HG03571 (cell line): ENCODE measurements at regions not wholly inside any gene's neighbourhood (a gene's known extent, or its start where the extent isn't known, plus 50 kb on each side); places are given as distances from the start of the nearest gene placed in this dataset.
"Not testable (repeated sequence)": the region's sequence is repeated elsewhere in the genome, so short reads cannot be mapped to it uniquely, and the experiment has no call there.

Experiments
- ATAC-seq: cut with Tn5 transposase; IDR thresholded peaks from one replicate; pipeline ENCODE4 v1.9.1; 2021; ENCODE audit not compliant: unreplicated experiment

DNA sequence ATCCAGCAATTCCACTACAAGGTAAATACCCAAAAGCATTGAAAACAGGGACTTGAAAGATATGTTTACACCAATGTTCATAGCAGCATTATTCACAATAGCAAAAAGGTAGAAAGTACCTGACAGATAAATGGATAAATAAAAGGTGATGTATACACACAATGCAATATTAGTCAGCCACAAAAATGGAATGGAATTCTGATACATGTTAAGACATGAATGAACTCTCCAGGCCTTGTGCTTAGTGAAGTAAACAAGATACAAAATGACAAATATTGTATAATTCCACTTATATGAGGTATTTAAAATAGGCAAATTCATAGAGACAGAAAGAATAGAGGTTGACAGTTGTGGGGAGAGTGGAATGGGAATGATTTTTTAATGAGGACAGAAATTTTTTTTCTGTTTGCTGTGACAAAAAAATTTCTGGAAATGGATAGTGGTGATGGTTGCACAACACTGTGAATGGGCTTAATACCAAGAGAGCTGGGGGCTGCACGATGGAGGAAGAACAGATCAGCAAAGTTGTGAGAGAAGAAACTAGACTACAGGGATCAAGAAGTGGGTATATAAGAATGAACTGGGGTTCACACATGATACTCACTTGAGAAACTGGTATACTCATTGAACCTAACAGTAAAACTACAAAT is 137.2 kb downstream of the MZT1 start:
- ATAC-seq: no peak

DNA sequence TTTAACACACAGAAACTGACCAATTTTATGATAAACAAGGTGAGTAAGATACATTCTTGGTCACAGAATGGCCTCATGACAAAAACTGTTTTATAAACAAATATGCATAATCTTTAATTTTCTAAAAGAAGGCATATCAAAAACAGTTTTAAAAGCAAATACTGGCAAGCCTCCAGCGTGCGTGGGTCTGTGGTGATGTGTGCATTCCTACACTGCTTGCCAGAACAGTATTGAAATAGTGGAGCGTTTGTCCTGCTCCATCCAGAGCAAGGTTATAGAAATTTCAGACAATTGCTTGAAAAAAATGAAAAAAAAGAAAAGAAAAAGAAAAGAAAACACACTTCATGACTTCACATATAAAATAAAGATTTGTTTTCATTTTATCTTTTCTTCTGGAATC is 140.9 kb downstream of the MZT1 start:
- no peak for ATAC-seq

DNA sequence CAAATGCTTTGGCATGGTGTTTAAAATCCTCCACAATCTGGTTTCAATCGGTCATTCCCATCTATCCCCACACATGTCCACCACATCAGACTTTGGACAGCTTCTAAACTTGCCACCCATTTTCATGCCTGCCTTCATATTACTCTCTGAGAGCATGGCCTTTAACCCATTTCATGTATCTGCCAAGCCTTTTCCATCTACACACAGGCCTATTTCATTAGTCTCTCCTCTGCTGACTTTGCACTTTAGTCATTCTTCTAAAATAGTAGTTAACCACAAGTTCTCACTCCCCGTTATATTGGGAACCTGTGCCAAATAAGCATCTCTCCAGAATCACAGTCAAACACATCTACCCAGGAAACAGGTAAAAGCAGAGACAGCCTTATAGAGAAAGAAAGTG is 142.2 kb downstream of the MZT1 start:
- ATAC-seq: no peak

DNA sequence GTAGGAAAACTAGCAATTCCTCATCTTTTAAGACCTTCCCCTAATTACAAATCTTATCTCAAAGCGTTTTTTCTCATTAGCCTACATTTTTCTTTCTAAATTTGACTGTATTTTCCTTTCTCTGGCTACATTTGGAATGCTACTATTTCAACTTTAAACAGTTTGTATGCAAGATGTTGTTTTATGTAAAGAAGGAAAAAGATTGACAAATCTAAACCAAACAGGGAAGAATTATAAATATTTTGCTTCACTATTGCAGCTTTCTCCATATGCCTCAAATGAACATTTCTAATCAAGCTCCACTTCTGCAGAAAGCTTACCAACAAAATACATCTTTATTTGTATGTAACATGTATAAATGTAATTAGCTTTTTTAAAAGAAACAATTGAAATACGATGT is 156.2 kb downstream of the MZT1 start:
- no peak for ATAC-seq

DNA sequence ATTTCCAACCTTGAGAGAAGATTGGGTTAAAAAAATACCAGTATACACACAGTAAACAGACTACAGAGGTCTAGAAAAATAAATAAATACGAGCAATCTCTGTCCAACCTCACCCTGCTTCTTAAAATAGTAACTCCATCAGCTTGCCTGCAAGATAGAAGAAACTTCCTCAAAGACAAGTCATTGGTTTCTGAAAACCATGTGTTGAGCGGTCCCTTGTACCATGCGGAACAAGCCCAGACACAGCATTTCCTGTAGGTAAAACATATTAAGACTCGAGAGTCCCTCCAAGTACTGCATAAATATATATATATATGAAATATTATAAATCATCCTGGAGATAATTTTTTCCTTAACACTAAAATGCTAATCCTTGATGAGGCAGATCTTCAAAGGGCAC is 157.4 kb downstream of the MZT1 start:
- no peak for ATAC-seq

DNA sequence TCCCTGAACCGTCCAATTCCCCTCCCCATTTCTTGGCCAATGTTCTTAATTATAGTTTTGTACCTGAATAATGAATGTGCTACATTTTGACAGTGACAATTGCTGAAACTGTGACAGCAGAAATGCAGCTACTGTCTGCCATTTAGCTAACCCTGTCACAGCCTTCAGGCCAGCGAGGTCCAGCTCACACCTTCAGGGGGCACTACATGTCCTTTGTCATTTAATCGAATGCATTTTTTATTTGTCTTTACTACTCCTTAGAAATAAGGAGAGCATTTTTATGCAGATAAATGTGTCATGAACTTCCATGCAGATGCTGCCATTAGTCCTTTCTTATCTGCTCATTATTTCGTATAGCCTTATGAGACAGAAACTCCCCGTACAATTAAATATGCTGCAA is 159.9 kb downstream of the MZT1 start:
- no peak for ATAC-seq

DNA sequence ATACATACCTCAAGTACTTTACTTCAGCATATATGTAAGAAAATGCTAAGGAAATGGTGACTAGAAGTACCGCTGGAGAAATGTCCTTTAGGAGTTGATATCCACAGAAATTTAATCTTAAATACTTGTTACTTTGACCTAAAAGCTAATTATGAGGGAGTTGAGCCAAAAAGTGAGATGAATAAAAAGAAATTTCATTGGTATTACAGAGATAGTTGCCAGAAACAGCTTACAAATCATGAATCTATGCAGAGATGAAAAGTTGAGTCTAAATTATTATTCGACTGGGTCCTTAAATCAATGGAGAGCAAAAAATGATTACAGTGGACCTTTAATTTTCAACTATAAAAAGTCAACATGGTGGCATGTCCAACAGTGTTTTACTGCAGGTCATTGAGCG is 160.9 kb downstream of the MZT1 start:
- no peak for ATAC-seq

DNA sequence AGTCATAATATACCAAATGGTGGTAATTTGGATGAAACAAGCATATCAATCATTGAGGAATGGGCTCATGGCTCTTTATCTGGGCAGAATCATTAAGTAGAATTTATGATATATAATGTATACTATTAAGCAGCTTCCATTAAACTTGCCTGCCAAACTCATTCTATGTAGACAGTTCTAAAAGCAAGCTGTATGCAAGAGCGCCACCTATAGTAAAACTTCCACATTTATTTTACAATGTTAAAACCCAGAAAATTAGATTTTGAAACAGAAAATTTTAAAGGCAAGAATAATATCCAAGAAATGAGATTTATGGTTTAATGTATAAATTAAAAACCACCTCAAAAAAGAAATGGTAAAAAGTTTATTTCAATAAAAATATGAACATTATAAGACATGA is 161.5 kb downstream of the MZT1 start:
- no peak for ATAC-seq

DNA sequence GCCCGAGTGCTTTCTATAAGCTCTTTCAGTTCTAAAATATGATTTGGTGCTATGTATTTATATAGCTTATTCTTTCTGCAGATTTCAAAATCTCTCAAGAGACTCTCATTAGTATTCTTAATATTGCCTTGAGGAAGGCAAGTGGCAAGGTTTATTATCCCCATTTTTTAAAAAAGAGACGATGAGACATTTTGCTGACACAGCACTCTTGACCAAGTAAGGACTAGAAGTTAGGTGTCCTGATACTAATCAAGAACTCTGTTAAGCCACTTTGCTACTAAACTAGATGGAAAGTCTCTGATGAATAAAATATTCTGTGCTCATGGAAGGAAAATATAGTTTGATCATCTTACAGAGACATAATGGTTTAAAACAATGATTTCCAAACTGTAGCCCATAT is 164.7 kb downstream of the MZT1 start:
- ATAC-seq: no peak

DNA sequence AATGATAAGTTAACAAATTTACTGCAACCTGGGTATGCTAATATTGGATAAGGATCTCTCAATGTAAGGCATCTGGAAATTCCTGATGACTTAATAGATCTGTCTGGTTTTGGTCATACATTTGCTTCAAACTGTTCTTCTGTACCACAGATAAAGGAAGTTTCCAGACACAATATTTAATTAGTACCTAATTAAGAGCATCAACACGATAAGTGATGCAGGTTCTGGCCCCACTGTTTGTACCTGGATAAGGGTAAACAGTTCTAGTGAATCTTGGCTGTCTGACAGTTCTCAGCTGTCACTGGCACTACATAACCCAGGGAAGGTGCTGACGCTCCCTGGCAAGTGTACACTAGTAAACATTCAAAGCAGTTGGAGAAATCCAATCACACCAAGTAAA is 165.6 kb downstream of the MZT1 start:
- no peak for ATAC-seq

DNA sequence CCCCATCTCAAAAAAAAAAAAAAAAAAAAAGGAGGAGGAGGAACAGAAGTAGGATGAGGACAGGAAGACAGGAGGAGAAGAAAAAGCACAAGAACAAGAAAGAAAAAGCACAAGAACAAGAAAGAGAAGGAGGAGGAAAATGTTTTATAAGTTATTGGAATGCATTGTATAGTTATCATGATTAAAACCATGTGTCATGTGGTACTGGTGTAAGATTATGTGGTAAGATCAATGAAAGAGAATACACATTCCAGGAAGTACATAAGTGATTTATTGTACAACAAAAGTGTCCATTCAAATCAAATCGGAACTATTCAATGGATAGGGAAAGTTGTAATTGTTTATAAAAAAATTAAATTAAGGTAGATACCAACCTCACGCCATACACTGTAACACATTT is 167.7 kb downstream of the MZT1 start:
- ATAC-seq: no peak

DNA sequence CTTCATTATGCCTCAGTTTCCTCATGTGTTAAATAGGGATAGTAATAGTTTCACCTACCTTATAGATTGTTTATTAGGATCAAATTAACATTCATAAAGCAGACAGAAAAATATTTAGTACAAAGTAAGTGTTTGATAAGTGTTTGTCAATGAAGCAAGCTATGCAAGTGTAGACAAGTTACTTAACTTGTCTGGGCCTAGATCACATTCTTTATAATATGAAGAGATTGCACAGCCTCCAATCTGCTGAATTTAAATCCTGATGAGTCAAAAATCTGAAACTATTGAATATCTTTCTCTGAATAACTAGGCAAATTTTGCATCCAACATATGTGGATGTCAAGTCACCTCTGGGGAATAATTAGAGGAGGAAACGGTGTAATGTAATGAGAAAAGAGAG is 170.5 kb downstream of the MZT1 start:
- no peak for ATAC-seq

DNA sequence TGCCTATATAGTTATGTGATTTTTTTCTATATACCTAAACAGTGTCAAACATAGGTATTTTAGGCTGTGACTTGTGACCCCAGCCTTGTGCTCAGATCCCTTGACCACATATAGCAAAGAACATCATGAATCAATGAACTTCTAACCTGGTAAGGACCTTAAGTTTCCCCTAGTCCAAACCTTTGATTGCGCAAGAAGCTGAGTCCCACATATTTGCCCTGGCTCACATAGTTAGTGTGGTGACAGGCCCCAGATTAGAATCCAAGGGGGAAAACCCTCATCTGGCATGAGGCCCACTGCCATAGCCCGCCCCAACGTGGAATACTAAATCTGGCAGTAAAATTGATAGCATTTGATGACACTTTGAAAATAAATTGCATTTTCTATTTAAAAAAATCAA is 171.8 kb downstream of the MZT1 start:
- no peak for ATAC-seq

DNA sequence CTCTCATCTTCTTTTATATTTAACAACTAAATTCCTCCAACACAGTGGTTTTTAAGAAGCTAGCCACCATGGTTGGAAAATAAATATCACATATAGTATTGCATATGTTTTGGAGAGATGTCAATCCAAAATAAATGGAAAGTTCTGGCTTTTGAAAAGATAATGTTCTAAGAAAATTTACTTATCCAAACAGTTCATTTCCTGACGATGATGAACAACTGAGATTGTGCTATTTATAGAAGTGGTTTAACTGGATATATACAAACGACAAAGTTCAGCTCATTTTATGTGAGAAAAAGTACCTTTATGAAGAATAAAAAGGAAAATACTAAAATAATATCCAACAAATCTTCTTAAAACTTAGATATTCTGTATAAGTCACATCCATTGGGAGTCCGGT is 174.7 kb downstream of the MZT1 start:
- ATAC-seq: no peak

DNA sequence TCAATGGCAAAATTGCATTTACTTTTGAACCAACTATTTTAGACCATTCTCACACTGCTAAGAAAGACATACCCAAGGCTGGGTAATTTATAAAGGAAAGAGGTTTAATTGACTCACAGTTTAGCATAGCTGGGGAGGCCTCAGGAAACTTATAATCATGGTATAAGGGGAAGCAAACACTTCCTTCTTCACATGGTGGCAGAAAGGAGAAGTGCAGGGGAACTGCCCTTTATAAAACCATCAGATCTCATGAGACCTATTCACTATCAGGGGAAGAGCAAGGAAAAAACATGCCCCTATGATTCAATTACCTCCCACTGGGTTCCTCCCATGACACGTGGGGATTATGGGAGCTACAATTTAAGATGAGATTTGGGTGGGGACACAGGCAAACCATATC is 181.5 kb downstream of the MZT1 start:
- not testable (repeated sequence) for ATAC-seq

DNA sequence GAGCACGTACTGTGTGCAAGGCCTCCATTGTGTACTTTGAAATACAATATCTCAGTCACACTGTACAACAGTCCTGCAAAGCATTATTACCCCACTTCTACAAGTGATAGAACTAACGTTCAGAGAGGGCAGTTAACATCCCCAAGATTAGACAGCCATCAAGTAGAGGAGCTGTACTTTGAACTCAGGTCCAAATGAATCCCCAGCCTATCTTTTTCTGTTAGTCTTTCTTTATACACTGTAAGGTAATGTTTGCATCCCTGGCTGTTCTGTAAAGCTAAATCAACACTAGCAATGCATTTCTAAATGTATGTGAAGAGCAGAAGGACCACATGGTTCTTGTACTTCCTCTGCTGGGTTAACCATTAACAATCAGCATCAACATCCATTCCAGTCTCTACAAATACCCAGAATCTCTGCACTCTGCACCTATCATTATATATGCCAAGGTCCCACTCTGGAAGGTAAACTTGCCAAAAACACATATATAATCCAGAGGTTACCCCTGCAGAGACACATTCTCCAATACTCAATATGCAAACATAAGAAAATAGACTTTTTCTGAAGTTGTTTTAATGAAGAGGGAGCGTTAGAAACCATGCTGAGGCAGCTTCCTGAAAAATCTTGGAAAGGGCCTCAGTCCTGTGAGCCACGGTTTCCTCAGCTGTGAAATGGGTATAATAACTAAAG is 182.3 kb downstream of the MZT1 start:
- no peak for ATAC-seq

DNA sequence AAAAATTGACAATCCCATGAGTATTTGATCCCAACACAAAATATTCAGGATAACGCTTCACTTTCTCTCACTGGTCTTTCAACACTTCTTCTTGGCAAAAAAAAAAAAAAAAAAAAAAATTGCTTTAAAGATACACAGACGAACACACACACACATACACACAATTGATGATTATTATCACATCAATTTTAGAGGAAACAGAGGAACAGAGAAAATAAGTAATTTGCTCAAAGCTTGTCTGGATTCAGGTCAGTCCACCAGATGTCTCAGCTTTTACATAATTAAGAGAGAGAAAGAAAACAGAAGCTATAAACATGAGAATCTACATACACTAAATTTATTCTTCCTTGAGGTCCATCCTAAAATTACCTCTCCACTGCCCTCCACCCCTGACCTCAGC is 183.4 kb downstream of the MZT1 start:
- ATAC-seq: no peak

DNA sequence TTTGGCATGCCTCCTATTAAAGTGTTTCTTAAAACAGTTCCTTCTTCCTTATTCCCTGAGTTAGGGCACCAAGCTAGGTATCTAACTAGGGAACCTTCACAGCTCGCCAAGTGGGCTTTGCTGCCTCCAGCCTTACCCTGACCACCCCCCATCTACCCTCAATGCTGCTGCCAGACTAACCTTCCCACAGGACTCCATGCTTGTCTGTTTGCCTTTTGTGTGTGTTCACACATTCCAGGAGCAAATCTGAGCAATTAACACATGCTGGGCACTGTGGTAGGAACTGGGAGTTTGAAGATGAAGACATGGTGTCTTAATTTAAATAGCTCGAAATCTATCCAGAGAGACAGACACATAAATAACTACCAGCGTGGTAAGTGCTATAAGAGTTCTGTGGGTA is 185.2 kb downstream of the MZT1 start:
- no peak for ATAC-seq

DNA sequence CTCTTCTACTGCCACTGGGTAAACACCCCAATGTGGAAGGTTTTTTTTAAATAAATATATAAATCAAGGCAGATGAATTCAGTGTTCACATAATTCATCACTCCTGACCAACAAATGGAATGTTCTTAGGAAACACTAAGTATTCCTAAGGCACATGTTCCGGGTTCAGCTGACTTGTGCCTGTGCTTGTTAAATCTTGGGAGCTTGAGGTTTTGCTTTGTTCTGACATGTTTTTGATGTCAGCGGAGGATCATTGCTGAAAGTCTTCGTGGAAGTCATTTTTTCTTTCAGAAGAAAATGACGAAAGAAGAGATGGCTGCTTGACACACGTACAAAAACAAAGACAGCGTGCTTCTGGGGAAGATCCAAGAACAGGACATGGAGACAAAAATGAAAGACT is 185.8 kb downstream of the MZT1 start:
- no peak for ATAC-seq

DNA sequence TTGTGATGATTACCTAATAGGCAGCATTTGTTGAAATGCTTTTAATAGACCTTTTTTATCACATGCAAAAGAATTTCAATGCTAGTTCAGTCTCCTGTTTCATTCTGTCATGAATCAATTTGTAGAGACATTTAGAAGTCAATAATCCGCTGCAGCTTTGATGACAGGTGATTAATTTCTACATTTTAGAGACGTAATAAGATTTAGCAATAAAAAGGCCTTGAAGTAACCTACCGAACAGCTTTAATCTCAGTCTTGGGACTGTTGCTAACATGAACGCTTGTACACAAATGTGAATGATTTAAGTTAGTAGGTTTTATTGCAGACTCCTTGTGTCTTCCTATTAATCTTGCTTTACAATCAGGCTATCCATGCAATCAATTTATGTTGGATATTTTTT is 186.5 kb downstream of the MZT1 start:
- no peak for ATAC-seq

DNA sequence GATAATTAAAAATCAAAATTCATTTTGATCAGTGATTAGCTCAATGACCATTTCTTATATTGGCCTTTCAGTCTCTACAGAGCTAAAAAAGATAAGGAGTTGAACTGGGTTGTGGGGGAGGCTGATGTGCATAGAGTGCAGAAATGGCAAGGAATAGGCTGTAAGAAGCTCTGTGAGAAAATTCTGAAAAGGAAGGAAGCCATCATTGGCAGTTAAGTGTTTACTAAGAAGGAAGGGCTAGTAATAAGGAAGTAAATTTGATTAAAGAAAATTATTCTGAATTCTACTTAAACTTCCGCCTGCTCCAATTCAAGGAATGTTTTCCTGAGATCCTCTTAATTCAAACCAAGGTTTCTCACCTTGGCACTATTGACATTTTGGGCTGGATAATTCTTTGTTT is 187.5 kb downstream of the MZT1 start:
- ATAC-seq: no peak

DNA sequence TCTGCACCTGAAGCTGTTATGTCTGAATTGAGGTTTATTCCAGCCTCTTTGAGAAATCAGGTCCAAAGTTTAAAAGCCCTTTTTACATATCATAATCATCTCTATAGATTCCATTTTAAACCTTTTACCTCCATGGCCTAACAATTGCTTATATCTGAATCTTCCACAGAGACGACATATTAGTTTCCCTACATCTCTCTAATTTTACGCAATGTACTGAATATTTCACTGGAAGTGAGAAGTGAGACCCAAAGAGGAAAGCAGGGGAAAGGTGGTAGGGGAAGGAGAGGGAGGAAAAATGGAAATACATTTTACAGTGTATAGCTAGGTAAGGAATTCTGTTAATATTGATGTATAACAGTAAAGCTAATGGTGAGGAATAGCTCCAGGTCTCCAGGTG is 189.6 kb downstream of the MZT1 start:
- ATAC-seq: no peak

DNA sequence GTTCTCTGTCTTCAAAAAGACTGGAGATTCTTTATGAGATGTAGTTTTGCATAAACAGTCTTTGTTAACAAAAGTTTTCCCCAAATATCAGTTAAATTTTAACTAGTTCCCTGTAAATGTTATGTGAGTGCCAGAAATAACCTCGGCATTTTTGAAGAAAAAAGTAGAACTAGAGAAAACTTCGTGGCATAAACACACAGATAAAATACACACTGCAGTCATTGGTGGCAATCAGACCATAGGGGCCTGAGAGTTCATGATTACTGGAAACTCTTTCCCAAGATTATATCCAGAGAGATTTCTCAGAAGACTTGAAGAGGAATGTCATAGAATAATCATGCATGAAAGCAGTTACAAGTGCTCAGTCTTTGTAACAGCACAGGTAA is 190.0 kb downstream of the MZT1 start:
- no peak for ATAC-seq
